ENCODE measurements at regions not wholly inside any gene's neighbourhood (a gene's known extent, or its start where the extent isn't known, plus 50 kb on each side); places are given as distances from the start of the nearest gene placed in this dataset.

DNA sequence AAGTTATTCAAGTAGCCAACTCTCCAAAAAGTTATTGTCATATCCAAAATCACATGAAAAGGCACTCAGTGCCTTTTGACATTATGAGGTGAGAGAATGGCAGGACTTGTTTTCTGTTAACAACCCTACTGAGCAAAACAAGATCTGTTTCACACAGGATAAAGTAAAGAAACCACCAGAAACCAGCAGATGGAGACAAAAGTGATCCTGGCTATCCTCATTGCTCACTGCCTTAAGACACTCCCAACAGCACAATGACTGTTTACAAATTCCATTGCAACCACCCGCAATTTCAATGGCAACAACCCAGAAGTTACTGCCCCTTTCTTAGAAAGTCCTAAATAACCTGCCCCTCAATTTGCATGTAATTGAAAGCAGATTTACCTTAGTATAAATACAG lies 352.6 kb upstream of the NDN start:
- TF ChIP-seq, protein P1, sequence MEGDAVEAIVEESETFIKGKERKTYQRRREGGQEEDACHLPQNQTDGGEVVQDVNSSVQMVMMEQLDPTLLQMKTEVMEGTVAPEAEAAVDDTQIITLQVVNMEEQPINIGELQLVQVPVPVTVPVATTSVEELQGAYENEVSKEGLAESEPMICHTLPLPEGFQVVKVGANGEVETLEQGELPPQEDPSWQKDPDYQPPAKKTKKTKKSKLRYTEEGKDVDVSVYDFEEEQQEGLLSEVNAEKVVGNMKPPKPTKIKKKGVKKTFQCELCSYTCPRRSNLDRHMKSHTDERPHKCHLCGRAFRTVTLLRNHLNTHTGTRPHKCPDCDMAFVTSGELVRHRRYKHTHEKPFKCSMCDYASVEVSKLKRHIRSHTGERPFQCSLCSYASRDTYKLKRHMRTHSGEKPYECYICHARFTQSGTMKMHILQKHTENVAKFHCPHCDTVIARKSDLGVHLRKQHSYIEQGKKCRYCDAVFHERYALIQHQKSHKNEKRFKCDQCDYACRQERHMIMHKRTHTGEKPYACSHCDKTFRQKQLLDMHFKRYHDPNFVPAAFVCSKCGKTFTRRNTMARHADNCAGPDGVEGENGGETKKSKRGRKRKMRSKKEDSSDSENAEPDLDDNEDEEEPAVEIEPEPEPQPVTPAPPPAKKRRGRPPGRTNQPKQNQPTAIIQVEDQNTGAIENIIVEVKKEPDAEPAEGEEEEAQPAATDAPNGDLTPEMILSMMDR (tag by site-specific recombination; IDR thresholded peaks at IDR 0.05): no peak
- TF ChIP-seq, protein P2, sequence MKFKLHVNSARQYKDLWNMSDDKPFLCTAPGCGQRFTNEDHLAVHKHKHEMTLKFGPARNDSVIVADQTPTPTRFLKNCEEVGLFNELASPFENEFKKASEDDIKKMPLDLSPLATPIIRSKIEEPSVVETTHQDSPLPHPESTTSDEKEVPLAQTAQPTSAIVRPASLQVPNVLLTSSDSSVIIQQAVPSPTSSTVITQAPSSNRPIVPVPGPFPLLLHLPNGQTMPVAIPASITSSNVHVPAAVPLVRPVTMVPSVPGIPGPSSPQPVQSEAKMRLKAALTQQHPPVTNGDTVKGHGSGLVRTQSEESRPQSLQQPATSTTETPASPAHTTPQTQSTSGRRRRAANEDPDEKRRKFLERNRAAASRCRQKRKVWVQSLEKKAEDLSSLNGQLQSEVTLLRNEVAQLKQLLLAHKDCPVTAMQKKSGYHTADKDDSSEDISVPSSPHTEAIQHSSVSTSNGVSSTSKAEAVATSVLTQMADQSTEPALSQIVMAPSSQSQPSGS (tag by site-specific recombination; IDR thresholded peaks at IDR 0.05; ENCODE audit: low read depth): no peak
- no peak for TF ChIP-seq ZNF350 (tag by site-specific recombination; IDR thresholded peaks at IDR 0.05)
- TF ChIP-seq, protein P3, sequence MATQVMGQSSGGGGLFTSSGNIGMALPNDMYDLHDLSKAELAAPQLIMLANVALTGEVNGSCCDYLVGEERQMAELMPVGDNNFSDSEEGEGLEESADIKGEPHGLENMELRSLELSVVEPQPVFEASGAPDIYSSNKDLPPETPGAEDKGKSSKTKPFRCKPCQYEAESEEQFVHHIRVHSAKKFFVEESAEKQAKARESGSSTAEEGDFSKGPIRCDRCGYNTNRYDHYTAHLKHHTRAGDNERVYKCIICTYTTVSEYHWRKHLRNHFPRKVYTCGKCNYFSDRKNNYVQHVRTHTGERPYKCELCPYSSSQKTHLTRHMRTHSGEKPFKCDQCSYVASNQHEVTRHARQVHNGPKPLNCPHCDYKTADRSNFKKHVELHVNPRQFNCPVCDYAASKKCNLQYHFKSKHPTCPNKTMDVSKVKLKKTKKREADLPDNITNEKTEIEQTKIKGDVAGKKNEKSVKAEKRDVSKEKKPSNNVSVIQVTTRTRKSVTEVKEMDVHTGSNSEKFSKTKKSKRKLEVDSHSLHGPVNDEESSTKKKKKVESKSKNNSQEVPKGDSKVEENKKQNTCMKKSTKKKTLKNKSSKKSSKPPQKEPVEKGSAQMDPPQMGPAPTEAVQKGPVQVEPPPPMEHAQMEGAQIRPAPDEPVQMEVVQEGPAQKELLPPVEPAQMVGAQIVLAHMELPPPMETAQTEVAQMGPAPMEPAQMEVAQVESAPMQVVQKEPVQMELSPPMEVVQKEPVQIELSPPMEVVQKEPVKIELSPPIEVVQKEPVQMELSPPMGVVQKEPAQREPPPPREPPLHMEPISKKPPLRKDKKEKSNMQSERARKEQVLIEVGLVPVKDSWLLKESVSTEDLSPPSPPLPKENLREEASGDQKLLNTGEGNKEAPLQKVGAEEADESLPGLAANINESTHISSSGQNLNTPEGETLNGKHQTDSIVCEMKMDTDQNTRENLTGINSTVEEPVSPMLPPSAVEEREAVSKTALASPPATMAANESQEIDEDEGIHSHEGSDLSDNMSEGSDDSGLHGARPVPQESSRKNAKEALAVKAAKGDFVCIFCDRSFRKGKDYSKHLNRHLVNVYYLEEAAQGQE (tag by site-specific recombination; IDR thresholded peaks at IDR 0.05): no peak
- TF ChIP-seq ZNF660 (tag by site-specific recombination; IDR thresholded peaks at IDR 0.05): no peak

Data from HEK293 (cell line).